ENCODE measurements at regions not wholly inside any gene's neighbourhood (a gene's known extent, or its start where the extent isn't known, plus 50 kb on each side); places are given as distances from the start of the nearest gene placed in this dataset.

GRCh38 chr14:27315477-27315876 is 717.6 kb upstream of the NOVA1 start:
- Histone ChIP-seq H3K4me3 (no peak overlapping the region), H3K36me3 (no peaks in the 10 kb centered on the region), H3K27me3 (no peaks in the 10 kb centered on the region), H3K9me3 (peaks cover 0 to 13% (median 0%) of the 10 kb centered on the region in 11 donors), H3K27ac (no peak overlapping the region), H3K4me1 (no peaks in the 10 kb centered on the region)
- TF ChIP-seq, protein P1, sequence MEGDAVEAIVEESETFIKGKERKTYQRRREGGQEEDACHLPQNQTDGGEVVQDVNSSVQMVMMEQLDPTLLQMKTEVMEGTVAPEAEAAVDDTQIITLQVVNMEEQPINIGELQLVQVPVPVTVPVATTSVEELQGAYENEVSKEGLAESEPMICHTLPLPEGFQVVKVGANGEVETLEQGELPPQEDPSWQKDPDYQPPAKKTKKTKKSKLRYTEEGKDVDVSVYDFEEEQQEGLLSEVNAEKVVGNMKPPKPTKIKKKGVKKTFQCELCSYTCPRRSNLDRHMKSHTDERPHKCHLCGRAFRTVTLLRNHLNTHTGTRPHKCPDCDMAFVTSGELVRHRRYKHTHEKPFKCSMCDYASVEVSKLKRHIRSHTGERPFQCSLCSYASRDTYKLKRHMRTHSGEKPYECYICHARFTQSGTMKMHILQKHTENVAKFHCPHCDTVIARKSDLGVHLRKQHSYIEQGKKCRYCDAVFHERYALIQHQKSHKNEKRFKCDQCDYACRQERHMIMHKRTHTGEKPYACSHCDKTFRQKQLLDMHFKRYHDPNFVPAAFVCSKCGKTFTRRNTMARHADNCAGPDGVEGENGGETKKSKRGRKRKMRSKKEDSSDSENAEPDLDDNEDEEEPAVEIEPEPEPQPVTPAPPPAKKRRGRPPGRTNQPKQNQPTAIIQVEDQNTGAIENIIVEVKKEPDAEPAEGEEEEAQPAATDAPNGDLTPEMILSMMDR (IDR thresholded peaks at IDR 0.05) = no peak
- 80 to 83% methylated on average over 4 of the region's 4 CpGs for WGBS, 2 donors
- intact Hi-C loops (cut with DNase I) = no loop called here
- DNase-seq (no peak), ATAC-seq (no peak)

DNA sequence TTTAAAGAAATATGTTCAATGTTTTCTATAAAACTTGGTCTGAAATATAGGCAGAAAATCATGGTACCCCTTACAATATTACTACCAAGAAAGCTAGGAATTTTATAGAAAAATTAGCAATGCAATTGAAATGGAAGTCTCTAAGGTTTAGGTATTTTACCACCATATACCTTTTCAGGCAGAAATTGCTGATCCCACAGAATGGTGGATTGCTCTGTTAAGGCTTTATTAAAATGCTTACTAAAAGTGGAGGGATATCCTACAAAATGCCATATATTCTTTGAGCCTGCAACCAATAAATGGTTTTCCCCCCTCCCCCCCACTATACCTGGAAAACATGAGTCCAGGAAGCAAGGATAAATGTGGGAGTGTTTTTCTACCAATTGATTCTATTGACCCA is 718.1 kb upstream of the NOVA1 start:
- Histone ChIP-seq H3K4me3 (no peak overlapping the region), H3K4me1 (no peaks in the 10 kb centered on the region), H3K9me3 (peaks cover 0 to 9% (median 0%) of the 10 kb centered on the region in 11 donors), H3K27ac (no peak overlapping the region), H3K27me3 (no peaks in the 10 kb centered on the region), H3K36me3 (no peaks in the 10 kb centered on the region)
- ATAC-seq (no peak), DNase-seq (no peak)
- intact Hi-C loops (cut with DNase I) = no loop called here
- TF ChIP-seq, protein P1 (IDR thresholded peaks at IDR 0.05) = no peak

DNA sequence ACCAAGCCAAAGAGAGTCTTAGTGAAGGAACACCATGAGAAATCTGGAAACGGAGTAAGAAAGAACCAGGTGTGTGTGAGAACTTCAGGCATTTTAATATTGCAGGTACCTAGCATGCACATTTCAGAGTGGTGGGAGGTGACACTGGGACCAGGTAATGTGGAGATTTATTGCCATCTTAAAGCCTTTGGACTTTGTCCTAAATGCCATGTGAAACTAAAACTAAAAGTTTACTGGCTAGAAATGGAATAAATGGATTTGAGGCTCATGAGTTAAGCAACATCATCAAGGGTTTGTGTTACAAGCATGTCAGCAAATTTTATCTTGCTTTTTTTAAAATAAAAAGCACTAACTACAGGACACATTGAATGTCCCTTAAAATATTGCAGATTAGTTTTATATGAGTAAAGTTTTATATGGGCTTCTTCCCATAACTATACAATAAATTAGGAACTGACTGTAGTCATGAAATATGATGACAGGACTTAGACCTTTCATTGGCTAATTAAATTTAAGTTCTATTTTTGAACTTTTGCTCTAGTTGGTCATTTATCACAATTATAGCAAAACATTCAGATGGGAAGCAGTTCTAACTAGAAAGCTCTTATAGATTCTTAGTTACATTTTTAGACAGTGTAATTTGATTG is 721.1 kb upstream of the NOVA1 start:
- Histone ChIP-seq H3K36me3 (no peaks in the 10 kb centered on the region), H3K4me1 (no peaks in the 10 kb centered on the region), H3K27ac (no peak overlapping the region), H3K27me3 (no peaks in the 10 kb centered on the region), H3K4me3 (no peak overlapping the region), H3K9me3 (peaks cover 0 to 6% (median 0%) of the 10 kb centered on the region in 11 donors)
- DNase-seq (no peak), ATAC-seq (no peak)
- TF ChIP-seq, protein P1 (IDR thresholded peaks at IDR 0.05) = no peak
- WGBS, 2 donors = 68 to 78% methylated on average over 1 of the region's 1 CpG
- intact Hi-C loops (cut with DNase I) = no loop called here

DNA sequence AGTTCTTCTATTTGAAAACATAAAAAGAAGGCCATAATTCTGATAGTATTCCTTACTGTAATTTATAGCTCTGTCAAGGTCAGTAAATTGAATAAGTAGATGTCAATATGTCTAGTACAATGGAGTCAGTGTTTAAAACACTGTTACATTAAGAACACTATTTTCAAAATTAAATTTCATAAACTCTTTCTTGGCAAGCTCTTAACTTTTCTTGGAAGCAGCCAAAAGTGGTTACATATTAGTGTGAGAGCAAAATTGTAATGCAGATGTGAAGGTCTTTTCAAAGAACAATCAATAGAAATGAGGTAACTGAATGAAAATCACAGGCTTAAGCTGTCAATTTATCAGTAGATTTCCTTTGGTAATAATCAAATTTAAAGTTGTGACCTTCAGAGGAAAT is 722.4 kb upstream of the NOVA1 start:
- no peak for DNase-seq
- Histone ChIP-seq H3K4me3 (no peak overlapping the region), H3K27me3 (no peaks in the 10 kb centered on the region), H3K36me3 (no peaks in the 10 kb centered on the region), H3K27ac (no peak overlapping the region), H3K4me1 (no peaks in the 10 kb centered on the region), H3K9me3 (peaks cover 0 to 20% (median 8%) of the 10 kb centered on the region in 11 donors)
- no peak for ATAC-seq
- intact Hi-C loops (cut with DNase I) = no loop called here
- TF ChIP-seq, protein P1 (IDR thresholded peaks at IDR 0.05) = no peak

Data from heart right ventricle (tissue), 16 donors.